Prostate gland (tissue), 2 donors: ENCODE measurements at regions not wholly inside any gene's neighbourhood (a gene's known extent, or its start where the extent isn't known, plus 50 kb on each side); places are given as distances from the start of the nearest gene placed in this dataset.
"Not testable (repeated sequence)": the region's sequence is repeated elsewhere in the genome, so short reads cannot be mapped to it uniquely, and the experiment has no call there.

Experiments used
- POLR2A ChIP-seq: fragments of 450-650 bp; IDR thresholded peaks from one replicate; pipeline ENCODE4 v1.6.1; 2016; ENCODE audit warnings: antibody characterized with exemption, mild to moderate bottlenecking
- POLR2AphosphoS5 ChIP-seq: sonication (generic); formaldehyde crosslinking; IDR thresholded peaks from one replicate; pipeline ENCODE4 v1.6.1; 2017; ENCODE audit warnings: antibody characterized with exemption
- TF ChIP-seq, protein P1 (sequence below), 4 experiments: fragments of 200-600 bp in 2 of 4; fragments of 450-650 bp in 2 of 4; sonication (generic) in 2 of 4; IDR thresholded peaks; 1 replicate in 3 of 4; 2 replicates in 1 of 4; pipeline ENCODE4 v1.5.1; 2016 to 2019; ENCODE audit warnings: antibody characterized with exemption in 4 of 4, mild to moderate bottlenecking in 2 of 4, moderate library complexity in 2 of 4

DNA sequence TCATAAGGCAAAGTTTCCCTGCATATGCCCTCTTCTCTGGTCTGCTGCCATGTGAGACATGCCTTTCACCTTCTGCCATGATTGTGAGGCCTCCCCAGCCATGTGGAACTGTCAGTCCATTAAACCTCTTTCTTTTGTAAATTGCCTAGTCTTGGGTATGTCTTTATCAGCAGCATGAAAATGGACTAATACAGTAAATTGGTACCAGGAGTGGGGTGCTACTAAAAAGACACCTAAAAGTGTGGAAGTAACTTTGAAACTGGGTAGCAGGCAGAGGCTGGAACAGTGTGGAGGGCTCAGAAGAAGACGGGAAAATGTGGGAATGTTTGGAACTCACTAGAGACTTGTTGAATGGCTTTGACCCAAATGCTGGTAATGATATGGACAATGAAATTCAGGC lies 534.5 kb downstream of the GPAM start:
- TF ChIP-seq, protein P1, sequence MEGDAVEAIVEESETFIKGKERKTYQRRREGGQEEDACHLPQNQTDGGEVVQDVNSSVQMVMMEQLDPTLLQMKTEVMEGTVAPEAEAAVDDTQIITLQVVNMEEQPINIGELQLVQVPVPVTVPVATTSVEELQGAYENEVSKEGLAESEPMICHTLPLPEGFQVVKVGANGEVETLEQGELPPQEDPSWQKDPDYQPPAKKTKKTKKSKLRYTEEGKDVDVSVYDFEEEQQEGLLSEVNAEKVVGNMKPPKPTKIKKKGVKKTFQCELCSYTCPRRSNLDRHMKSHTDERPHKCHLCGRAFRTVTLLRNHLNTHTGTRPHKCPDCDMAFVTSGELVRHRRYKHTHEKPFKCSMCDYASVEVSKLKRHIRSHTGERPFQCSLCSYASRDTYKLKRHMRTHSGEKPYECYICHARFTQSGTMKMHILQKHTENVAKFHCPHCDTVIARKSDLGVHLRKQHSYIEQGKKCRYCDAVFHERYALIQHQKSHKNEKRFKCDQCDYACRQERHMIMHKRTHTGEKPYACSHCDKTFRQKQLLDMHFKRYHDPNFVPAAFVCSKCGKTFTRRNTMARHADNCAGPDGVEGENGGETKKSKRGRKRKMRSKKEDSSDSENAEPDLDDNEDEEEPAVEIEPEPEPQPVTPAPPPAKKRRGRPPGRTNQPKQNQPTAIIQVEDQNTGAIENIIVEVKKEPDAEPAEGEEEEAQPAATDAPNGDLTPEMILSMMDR (IDR thresholded peaks at IDR 0.05): not testable (repeated sequence)
- not testable (repeated sequence) for TF ChIP-seq POLR2AphosphoS5, POLR2A
